Inferior parietal cortex (tissue), 1 donor: ENCODE measurements at regions not wholly inside any gene's neighbourhood (a gene's known extent, or its start where the extent isn't known, plus 50 kb on each side); places are given as distances from the start of the nearest gene placed in this dataset.
"Not testable (repeated sequence)": the region's sequence is repeated elsewhere in the genome, so short reads cannot be mapped to it uniquely, and the experiment has no call there.

Experiments
- DNase-seq: peaks from one replicate; pipeline ENCODE4 v3.0.0-alpha.2; 2016; ENCODE audit errors: extremely low spot score

DNA sequence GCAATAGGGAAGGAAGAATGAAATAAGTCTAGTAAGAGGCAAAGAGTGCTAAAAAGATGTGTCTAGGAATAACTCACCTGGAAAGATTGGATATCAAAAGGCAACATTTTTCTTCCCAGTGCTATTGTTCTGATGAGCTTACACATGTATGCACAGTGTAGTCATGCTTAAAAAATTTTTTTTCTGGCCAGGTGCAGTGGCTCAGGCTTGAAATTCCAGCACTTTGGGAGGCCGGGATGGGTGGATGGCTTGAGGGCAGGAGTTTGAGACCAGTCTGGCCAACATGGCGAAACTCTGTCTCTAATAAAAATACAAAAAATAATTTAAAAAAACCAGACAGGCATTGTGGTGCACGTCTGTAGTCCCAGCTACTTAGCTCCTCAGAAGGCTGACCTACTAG, 795.8 kb upstream of the IGFBP7 start:
- no peak for DNase-seq

DNA sequence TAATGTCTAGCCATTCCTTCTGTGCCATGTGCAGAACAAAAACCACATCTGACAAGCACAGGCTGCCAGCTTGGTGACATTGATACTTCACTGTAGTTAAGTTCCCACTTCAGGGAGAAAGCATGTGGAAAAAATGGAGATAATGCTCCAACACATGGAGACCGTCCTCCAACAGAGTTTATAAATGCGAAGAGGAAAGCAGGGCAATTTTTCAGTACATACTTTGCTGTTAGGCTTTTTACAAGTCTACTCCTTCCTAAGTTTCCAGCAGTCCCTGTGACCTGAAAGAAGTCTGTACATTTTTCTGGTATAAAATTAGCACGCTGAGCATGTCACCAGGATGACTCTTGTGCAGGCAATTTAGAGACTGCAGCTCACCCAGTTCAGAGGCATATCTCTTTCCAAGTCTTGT, 766.9 kb upstream of the IGFBP7 start:
- DNase-seq: no peak

DNA sequence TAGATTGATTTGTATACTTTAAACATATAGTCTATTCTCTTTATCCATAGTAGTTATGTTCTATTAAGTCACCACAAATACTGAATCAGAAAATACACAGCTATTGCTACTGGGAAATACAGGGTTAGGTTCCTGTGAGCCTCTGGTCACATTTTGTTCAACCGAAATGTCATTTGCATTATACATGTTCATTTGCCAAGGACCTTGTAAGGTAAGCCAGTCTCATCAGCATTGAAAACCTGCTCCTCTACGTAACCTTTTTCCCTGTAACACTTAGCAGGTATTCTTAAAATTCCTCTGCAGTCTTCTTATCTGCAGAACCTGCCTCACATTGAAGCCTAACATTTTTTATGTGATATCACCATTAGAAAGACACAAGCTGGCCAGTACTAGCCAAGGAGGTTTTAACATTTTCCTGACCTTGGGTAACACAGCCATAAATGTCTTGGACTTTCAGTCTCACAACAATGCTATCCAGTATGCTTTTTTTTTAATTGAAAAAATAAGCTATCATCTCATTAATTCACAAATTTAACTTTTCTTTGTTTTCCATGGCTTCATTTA, 765.7 kb upstream of the IGFBP7 start:
- DNase-seq: no peak

DNA sequence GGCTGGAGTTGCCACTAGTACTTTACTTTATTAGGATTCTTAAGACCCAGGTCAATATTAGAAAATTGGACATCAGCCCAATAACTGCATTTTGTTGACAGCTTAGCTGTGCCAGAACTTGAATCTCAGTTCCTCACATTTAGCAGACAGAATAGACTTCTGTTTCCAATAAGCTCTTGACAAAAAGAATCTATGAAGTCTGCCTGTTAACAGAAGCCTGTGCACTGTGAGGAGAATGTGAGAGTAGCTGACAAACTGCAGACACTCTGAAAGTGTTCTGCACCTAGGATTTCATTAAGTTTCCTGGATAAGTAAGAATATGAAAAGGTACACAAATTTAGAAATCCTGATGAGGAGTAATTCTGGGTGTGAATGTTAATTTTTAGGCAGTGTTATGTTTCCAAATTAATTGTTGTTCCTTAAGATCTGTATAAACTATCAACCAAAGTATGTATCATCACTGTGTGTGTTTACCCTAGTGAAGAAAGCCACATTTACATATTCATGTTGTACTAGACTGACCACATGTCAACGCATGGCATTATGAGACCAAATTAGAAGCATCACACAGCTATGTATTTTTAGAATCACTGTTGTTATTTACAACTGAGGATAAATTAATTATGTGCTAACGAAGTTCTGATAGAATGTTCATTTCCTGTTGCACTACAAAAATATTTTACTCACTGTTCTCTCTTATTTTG, 756.4 kb upstream of the IGFBP7 start:
- no peak for DNase-seq

DNA sequence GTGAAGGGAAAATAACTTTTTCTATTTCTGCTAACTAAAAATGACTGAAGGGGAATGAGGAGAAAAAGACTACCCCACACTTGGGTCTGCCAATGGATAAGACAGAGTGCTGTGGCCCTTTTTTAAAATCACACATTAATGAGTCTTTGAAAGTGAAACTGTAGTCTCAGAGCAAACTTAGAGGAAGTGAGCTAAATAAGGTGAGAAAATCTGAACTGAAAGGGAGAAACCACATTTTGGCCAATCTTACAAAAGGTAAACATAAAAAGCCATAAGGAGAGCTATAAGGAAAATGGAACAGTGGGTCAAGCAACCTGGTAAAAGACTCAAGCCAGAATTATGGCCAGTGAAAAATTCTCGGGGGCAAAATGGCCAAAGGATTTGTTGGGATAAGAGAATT, 755.1 kb upstream of the IGFBP7 start:
- no peak for DNase-seq

DNA sequence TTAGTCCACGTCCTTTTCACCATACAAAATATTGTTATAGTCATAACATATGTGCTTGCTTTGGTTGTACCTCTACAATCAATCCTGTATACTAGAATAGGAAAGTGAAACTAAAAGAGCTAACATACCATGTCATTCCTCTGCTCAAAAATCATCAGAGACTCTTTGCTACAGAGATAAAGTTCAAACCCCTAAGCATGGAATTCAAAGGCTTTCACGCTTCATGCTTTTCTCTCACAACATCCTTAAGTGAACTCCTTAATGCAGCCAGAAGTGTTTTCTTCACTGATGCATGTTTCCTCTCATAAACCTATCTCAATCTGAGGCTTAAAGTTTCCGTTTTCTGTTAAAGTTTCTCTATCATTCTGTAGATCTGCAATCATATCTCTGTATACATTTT, 744.6 kb upstream of the IGFBP7 start:
- DNase-seq: no peak

DNA sequence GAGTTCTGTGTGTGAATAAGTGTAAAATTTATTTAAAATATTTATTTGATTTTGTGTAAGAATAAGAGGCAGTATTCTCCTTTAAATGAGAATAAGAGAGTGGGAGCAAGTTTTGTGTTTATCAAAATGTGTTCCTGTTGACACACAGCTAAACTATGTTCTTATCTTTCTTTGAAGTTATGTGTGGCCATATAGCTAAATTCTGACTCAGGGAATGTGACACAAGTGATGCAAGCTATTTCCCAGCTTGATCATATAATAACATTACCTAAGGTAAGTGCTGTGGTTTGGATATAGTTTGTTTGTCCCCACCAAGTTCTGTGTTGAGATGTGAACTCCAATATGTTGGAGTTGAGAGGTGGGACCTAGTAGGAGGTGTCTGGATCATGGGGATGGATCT, 740.0 kb upstream of the IGFBP7 start:
- no peak for DNase-seq

DNA sequence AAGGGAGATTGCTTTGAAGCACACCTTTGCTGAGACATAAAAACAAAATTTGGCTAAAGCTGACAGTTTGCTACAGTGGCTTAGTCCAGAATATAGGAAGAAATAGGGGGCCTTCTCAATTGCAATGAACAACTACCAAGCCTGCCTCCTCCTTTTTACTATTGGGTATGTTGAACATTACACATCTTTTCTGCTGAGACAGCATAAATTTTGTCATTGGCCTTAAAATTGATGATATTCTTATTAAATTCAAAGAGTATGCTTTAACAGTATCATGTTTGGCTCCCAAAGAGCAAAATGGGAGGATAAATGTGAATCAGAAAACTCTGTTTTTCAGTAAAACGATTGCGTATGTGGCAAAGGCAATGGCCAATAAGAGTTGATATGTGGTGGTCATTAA, 721.9 kb upstream of the IGFBP7 start:
- DNase-seq: no peak

DNA sequence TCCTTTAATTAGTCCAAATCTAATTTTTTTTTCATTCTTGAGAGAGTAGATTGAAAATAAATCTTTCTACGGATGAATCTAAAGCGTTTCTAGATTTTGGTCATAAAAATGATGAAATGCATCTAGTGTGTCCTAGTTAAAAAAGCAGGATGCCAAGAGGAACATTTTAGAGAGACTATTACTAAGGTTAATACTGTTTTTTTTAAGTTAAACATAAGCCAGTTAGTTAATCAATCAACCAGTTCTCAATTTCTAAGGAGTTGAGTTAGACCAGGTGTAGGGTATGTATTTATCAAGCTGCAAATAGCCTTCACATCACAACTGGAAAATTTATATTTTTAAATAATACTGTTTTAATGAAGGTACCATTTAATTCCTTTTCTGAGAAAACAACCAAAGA, 679.5 kb upstream of the IGFBP7 start:
- DNase-seq: no peak

DNA sequence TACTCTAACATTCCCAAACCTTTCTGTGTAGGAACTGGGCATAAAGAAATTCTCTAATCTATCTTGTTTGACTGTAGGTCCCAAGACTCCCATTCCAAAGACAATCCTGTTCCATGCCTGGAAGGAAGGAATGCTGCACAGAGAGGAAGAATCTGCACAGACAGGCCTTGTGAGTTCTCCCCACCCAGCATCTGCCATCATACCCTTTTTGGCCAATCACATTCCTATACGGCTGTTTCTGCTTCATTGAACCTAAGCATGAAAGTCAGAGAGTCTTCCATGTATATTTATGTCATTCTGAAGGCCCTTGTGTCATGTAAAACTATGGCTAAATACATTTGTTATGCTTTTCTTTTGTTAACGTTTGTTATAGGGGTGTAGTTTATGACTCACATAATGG, 667.7 kb upstream of the IGFBP7 start:
- no peak for DNase-seq

DNA sequence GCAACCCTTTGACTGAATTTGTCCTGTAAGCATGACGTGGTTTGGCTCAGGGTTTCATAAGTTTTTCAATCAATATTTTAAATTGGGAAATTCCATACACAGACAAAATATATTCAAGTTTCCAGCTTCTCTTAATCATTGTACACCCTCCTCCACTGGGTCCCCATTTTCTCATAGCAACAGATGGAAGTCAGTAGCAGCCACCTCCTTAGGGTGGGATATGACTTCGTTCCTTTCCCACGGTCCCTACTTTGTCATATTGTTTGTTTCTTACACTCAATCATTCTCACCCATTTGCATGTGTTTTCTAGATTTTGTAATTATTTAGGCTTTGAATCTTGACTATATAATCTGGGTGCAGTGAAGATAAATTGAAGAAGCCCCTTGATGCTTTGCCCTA, 664.5 kb upstream of the IGFBP7 start:
- no peak for DNase-seq

DNA sequence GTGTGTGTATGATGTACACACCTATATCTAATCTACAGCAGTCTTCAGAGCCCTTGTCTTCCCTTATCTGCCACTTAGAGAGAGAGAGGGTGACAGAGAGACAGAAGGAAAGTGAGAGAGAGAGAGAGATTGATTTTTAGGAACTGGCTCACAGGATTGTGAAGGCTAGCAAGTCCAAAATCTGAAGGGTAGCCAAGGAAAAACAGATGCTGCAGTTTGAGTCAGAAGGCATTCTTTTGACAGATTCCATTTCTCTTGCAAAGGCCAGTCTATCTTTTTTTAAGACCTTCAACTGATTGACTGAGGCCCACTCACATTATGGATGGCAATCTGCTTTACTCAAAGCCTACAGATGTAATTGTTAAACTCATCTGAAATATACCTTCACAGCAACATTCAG, 664.0 kb upstream of the IGFBP7 start:
- peak; percentile 17 for DNase-seq

DNA sequence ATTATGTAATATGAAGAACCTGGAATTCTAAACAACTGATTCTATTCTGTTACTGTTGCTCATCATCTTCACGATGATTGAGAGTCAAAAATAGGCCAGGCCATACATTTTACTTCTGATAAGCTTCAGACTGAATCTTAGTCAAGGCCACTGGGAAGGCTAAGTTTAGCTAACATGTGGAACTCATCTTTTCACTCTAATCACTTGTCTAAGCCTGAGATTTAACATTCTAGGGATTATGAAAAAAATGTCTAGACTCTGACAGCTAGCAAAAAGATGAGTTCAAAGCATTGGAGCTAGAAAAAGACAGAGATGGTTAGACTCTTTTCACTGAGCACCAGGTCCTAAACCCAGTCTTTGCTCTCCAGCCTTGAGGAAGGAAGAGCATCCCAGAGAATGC, 656.2 kb upstream of the IGFBP7 start:
- no peak for DNase-seq

DNA sequence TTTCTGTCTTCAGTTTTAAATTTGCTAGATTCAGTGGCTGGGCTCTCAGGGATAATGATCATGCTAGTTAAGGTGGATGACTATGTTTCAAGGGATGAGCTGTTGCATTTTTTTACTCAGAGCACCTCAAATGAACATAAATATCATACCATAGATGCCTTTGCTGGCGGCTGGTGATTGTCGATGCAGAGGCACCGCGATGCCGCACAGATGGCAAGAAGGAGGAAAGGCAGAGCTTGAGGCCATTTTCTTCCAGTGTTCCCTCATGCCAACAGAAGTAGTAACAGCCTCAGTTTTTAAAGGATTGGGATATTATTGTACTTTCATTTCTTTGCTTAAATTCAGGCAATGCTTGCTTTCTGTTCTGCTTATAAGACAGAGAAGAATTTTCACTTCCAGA, 654.7 kb upstream of the IGFBP7 start:
- DNase-seq: peak; percentile 17

DNA sequence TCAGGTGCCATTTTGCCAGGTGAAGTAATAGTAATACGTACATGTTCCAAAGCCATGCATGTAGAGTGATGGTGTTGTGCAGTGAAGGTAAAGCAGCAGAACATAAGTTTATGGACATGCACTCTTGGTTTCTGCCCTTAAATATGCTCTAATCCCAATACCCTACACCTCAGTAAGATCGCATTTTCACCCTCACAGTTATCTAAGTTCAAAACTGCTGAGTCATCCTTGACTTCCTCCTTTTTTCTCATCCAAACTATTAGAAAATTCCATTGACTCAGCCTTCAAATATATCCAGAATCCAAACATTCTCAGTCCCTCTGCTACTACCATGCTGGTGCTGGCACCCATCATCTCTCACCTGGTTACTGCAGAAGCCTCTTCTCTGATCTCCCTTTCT, 652.9 kb upstream of the IGFBP7 start:
- DNase-seq: no peak

DNA sequence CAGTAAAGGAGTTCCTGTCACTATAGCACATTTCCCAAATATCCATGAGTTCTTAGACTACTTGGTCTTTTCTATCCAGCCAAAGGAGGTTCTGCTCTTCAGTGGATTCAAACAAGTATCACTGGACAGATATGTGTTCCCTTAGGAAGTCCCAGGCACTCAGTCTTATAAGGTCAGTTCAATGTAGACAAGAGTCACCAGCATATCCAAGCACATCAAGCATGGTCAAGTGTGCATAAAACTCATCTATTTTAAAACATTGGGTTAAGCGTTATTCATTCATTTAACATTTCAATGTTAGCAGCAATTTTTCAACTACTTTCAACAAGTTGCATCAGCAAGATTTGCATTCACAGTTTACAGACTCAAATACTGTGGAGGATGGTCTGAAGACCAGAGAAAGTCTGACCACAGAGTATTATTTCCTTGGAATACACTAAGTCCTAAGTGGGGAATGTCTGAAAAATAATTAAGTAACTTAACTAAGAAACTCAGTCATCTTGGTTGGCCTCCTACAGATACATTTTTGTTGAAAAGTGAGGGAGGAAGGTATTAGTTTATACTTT, 630.5 kb upstream of the IGFBP7 start:
- DNase-seq: no peak

DNA sequence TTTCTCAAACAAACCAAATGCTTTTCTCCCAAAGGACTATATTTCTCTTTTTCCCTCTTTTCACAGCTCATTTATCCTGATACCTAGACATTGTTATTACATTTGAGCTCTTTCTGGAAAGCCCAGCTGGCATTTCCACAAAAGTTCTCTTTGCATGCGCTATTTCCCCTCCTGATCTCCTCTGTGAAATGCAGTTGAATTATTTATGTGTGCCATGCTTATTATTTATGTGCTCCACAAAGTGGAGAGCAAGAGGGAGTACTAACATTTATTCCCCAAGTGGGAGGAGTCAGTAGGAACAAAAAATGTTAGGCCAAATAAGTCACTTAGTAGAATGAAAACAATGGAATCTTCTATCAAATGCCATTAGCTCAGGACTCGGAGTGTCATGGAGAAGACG, 626.6 kb upstream of the IGFBP7 start:
- no peak for DNase-seq

DNA sequence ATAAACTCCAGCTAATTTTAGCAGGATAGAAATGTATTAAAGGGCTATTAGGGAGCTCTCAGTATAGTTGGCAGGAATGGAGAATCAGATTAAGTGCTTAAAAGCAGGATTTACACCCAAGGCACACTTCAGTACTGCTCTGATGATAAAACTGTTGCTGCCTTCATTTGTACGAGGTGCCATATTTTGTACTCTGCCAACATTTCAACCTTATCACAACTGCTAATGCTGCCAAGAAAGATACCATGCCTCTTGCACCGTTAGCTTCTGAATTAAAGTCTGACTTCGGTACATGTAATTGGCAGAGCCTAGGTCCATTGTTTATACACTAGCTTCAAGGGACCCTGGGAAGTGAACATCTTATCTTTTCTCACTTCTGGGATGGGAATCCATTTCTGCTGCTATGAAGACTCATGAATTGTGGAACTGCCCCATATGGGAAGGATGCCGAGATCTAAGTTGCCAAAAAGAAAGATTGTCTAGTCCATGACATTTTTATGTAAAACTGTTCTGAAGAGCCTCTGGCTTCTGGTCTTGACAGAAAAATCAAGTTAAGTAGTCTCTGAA, 624.0 kb upstream of the IGFBP7 start:
- no peak for DNase-seq

DNA sequence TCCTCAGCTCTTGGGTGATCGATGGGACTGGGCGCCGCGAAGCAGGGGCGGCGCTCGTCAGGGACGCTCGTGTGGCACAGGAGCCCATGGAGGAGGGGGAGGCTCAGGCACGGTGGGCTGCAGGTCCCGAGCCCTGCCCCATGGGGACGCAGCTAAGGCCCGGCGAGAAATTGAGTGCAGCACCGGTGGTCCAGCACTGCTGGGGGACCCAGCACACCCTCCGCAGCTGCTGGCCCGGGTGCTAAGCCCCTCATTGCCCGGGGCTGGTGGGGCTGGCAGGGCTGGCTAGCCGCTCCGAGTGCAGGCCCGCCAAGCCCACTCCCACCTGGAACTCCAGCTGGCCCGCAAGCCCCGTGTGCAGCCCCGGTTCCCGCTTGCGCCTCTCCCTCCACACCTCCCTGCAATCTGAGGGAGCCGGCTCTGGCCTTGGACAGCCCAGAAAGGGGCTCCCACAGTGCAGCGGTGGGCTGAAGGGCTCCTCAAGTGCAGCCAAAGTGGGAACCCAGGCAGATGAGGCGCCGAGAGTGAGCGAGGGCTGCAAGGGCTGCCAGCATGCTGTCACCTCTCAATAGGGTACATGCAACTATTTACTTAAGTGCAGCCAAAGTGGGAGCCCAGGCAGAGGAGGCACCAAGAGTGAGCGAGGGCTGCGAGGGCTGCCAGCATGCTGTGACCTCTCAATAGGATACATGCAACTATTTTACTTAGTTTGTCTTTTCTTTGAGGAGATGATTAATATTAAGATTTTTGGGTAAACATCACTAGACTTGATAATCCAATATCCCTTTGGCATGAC, 619.8 kb upstream of the IGFBP7 start:
- not testable (repeated sequence) for DNase-seq

DNA sequence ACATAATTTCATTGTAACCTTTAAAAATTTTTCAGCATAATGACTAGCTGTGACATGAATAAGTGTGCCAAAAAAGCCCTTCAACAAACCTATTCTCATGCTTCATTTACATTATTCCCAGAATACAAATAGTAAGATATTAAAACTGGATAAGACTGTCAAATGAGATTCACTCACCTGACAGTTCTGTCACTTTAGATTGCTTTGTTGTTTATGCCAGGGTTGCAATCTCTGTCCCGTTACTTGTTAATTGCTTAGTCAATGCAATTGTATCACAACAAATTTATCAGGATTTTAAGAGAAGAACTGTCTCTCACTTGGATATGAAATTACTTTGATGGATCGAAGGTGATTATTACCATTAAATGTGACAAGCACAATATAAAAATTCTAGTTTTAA, 616.0 kb upstream of the IGFBP7 start:
- no peak for DNase-seq

DNA sequence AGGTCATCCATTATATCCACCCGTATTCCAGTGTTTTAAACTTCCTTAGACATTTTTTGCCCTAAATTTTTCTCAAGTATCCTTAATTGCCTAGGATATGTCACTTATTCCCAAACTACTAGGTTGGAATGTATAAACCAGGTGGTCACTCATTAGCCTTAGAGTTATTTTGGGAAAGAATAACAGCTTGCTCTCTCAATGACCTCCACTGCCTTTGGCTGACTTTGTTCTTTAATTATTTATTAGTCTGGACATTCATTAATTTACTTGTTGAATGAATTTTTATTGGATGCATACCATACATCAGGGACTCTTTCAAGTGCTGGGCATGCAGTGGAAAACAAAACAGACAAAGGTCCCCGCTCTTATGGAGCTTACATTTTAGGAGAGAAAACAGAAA, 609.3 kb upstream of the IGFBP7 start:
- DNase-seq: no peak

DNA sequence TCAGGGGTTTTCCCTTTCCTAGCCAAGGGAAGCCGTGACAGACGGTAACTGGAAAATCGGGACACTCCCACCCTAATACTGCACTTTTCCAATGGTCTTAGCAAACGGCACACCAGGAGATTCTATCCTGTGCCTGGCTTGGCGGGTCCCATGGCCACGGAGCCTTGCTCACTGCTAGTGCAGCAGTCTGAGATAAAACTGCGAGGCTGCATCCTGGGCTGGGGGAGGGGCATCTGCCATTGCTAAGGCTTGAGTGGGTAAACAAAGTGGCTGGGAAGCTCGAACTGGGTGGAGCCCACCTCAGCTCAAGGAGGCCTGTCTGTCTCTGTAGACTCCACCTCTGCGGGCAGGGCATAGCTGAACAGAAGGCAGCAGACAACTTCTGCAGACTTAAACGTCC, 604.1 kb upstream of the IGFBP7 start:
- DNase-seq: not testable (repeated sequence)

DNA sequence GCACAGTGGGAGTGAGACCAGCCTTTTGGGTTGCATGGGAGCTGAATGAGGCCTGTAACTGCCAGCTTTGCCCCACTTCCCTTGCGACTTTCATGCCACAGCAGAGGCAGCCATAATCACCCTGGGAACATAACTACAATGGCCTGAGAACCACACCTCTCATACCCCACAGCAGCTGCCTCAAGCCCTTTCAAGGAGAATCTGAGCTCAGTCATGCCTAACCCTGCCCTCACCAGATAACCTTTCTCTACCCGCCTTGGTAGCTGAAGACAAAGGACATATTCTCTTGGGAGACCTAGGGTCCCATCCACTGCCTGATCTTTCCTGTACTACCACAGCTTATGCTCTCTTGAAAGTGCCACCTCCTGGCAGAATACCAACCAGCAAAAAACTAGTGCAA, 599.9 kb upstream of the IGFBP7 start:
- no peak for DNase-seq
